Neural cell (in vitro differentiated cells): ENCODE measurements at regions not wholly inside any gene's neighbourhood (a gene's known extent, or its start where the extent isn't known, plus 50 kb on each side); places are given as distances from the start of the nearest gene placed in this dataset.
"Not testable (repeated sequence)": the region's sequence is repeated elsewhere in the genome, so short reads cannot be mapped to it uniquely, and the experiment has no call there.

ENCODE experiments used
- H2AFZ ChIP-seq: fragments of 200-600, 300-800 bp; sonication (generic), shearing (Covaris generic); 2 replicates; pipeline ENCODE4 v1.6.0; 2014; ENCODE audit warnings: low read depth, mild to moderate bottlenecking, antibody characterized with exemption, low read length, moderate library complexity
- H3F3A ChIP-seq: fragments of 200-600 bp; shearing (Covaris generic); 2 replicates; pipeline ENCODE4 v1.6.1; 2016; ENCODE audit warnings: mild to moderate bottlenecking, moderate library complexity, mixed read lengths, antibody characterized with exemption, low read length; ENCODE audit not compliant: insufficient read depth, poor library complexity, severe bottlenecking
- H3K27ac ChIP-seq: fragments of 200-600, 300-800 bp; sonication (generic), shearing (Covaris generic); 2 replicates; pipeline ENCODE4 v1.5.1; 2014; ENCODE audit warnings: mild to moderate bottlenecking, low read length, moderate library complexity
- H3K27me3 ChIP-seq: fragments of 300-800, 200-600 bp; sonication (generic), shearing (Covaris generic); 2 replicates; pipeline ENCODE4 v1.6.0; 2014; ENCODE audit warnings: mild to moderate bottlenecking, low read depth, low read length, moderate library complexity; ENCODE audit not compliant: insufficient read depth
- H3K36me3 ChIP-seq: fragments of 300-800, 200-600 bp; sonication (generic), shearing (Covaris generic); 2 replicates; pipeline ENCODE4 v1.5.1; 2014; ENCODE audit warnings: mild to moderate bottlenecking, antibody characterized with exemption, low read length, moderate library complexity; ENCODE audit not compliant: insufficient read depth
- H3K4me2 ChIP-seq: fragments of 300-800, 200-600 bp; sonication (generic), shearing (Covaris generic); 2 replicates; pipeline ENCODE4 v1.6.0; 2014; ENCODE audit warnings: mild to moderate bottlenecking, low read length
- H3K4me3 ChIP-seq: fragments of 300-800, 200-600 bp; sonication (generic), shearing (Covaris generic); 2 replicates; pipeline ENCODE4 v1.5.1; 2014; ENCODE audit warnings: mild to moderate bottlenecking, low read length, moderate library complexity
- H3K79me2 ChIP-seq: fragments of 200-600 bp; shearing (Covaris generic); replicated peaks from 2 replicates; pipeline ENCODE4 v1.6.0; 2014; ENCODE audit warnings: mild to moderate bottlenecking, low read length, moderate library complexity; ENCODE audit not compliant: insufficient read depth
- H3K9ac ChIP-seq: fragments of 300-800, 200-600 bp; sonication (generic), shearing (Covaris generic); 2 replicates; pipeline ENCODE4 v1.6.1; 2016; ENCODE audit warnings: mild to moderate bottlenecking, low read length, mixed read lengths
- H3K9me2 ChIP-seq: fragments of 200-600 bp; shearing (Covaris generic); 2 replicates; pipeline ENCODE4 v1.6.1; 2016; ENCODE audit warnings: mild to moderate bottlenecking, low read length, mixed read lengths; ENCODE audit not compliant: insufficient read depth
- H3K9me3 ChIP-seq: fragments of 200-600, 300-800 bp; sonication (generic), shearing (Covaris generic); 2 replicates; pipeline ENCODE4 v1.6.1; 2016; ENCODE audit warnings: mild to moderate bottlenecking, mixed run types, low read length, moderate library complexity, mixed read lengths
- H4K20me1 ChIP-seq: fragments of 200-600 bp; shearing (Covaris generic); 2 replicates; pipeline ENCODE4 v1.6.1; 2016; ENCODE audit warnings: mild to moderate bottlenecking, mixed run types; ENCODE audit not compliant: insufficient read depth
- CTCF ChIP-seq: fragments of 450-650 bp; IDR thresholded peaks from 2 replicates; pipeline ENCODE4 v1.5.1; 2014; ENCODE audit warnings: antibody characterized with exemption, mild to moderate bottlenecking, moderate library complexity; ENCODE audit not compliant: poor library complexity, severe bottlenecking
- EP300 ChIP-seq: fragments of 450-650 bp; conservative IDR thresholded peaks from 2 replicates; pipeline ENCODE4 v1.6.1; 2014; ENCODE audit warnings: antibody characterized with exemption, mild to moderate bottlenecking, moderate library complexity; ENCODE audit not compliant: poor library complexity, severe bottlenecking
- EZH2 ChIP-seq: fragments of 200-600, 300-800 bp; shearing (Covaris generic), sonication (generic); IDR thresholded peaks from 2 replicates; pipeline ENCODE4 v1.6.1; 2014; ENCODE audit warnings: antibody characterized with exemption, low read length, borderline replicate concordance, mild to moderate bottlenecking; ENCODE audit not compliant: insufficient read depth, poor library complexity, severe bottlenecking
- MXI1 ChIP-seq: fragments of 450-650 bp; conservative IDR thresholded peaks from 2 replicates; pipeline ENCODE4 v1.6.1; 2014; ENCODE audit warnings: antibody characterized with exemption, mild to moderate bottlenecking; ENCODE audit not compliant: poor library complexity, severe bottlenecking
- POLR2AphosphoS5 ChIP-seq: IDR thresholded peaks from 2 replicates; pipeline ENCODE4 v1.6.1; 2012
- RAD21 ChIP-seq: fragments of 450-650 bp; conservative IDR thresholded peaks from 2 replicates; pipeline ENCODE4 v1.6.1; 2014; ENCODE audit warnings: antibody characterized with exemption, mild to moderate bottlenecking, moderate library complexity
- REST ChIP-seq: IDR thresholded peaks from 2 replicates; pipeline ENCODE4 v1.6.1; 2012; ENCODE audit warnings: borderline replicate concordance
- SMC3 ChIP-seq: fragments of 450-650 bp; conservative IDR thresholded peaks from 2 replicates; pipeline ENCODE4 v1.6.1; 2014; ENCODE audit warnings: antibody characterized with exemption, mild to moderate bottlenecking, moderate library complexity; ENCODE audit not compliant: poor library complexity
- TAF1 ChIP-seq: IDR thresholded peaks from 2 replicates; pipeline ENCODE4 v1.6.1; 2012; ENCODE audit warnings: low read depth

DNA sequence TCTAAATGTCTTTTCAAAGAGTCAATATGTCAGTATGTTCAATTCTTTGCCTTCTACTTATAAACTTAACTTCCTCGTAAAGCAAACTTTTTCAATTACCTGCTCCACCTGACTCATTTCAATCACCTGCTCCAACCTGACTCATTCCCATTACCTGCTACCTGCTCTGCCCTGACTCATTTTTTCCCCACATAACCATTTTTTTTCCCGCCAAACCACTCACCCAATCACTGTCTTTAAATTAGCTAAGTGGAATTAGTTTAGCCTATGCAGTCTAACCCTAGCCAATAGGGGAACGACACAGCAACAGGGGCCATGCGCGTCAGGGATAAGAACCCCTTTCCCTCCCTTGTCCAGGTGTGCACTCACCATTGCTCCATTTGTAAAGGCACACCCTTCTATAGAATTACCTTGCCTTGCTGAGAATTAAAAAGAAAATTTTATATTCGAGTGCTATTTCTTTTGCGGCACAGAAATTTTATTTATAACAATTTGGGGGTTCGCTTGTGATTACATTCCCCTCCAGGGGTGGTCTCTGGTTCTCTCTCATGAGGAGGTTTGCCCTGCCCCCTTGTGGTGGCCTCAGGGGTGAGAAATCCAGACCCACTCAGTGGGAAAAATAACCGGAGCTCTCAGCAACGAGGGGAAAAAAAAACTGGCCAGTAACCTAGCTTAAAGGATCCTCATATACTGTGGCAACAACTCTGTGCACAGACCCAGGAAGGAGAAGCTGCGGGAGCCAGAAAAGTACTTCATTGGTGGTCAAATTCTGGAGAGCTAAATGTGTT, 193.1 kb downstream of the ZNF486 start:
- no peak overlapping the region for H2AFZ ChIP-seq
- H3F3A ChIP-seq: no peaks in the 10 kb centered on the region
- H3K27ac ChIP-seq: no peak overlapping the region
- H3K9me3 ChIP-seq: no peaks in the 10 kb centered on the region
- H3K9ac ChIP-seq: no peak overlapping the region
- TF ChIP-seq RAD21 (no peak), POLR2AphosphoS5 (no peak), CTCF (no peak), EP300 (no peak), REST (no peak), TAF1 (no peak), EZH2 (no peak), MXI1 (no peak), SMC3 (no peak)
- H3K36me3 ChIP-seq: no peaks in the 10 kb centered on the region
- no peaks in the 10 kb centered on the region for H3K9me2 ChIP-seq
- no peak overlapping the region for H3K4me3 ChIP-seq
- H3K4me2 ChIP-seq: no peak overlapping the region
- no peaks in the 10 kb centered on the region for H3K27me3 ChIP-seq
- H3K79me2 ChIP-seq: no peaks in the 10 kb centered on the region
- H4K20me1 ChIP-seq: no peaks in the 10 kb centered on the region

DNA sequence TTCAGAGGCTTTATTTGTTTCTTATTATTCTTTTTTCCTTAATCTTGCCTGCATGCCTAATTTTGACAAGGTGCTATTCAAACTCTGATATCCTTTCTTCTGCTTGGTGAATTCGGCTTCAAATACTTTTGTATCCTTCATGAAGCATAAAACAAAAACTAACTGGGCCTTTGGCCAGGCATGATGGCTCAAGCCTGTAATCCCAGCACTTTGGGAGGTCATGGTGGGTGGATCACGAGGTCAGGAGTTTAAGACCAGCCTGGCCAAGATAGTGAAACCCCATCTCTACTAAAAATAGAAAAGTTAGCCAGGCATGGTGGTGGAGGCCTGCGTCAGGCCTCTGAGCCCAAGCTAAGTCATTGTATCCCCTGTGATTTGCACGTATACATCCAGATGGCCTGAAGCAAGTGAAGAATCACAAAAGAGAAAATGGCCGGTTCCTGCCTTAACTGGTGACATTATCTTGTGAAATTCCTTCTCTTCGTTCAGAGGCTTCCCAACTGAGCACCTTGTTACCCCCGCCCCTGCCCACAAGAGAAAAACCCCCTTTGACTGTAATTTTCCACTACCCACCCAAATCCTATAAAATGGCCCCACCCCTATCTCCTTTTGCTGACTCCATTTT, 191.9 kb downstream of the ZNF486 start:
- not testable (repeated sequence) for H3K27me3 ChIP-seq, H3K27ac ChIP-seq, H3K4me3 ChIP-seq, H3K9me2 ChIP-seq, H3K79me2 ChIP-seq, H3K36me3 ChIP-seq, H3F3A ChIP-seq, H4K20me1 ChIP-seq, H3K9ac ChIP-seq, H3K4me2 ChIP-seq, H3K9me3 ChIP-seq, H2AFZ ChIP-seq
